Karpas-422 (cell line): ENCODE measurements at regions not wholly inside any gene's neighbourhood (a gene's known extent, or its start where the extent isn't known, plus 50 kb on each side); places are given as distances from the start of the nearest gene placed in this dataset.

Experiments used
- DNase-seq: peaks from one replicate; pipeline ENCODE4 v3.0.0-alpha.2; 2015
- H2AFZ ChIP-seq: fragments of 200-600 bp; sonication (generic); 2 replicates; pipeline ENCODE4 v1.6.1; 2014; ENCODE audit warnings: antibody characterized with exemption, low read length, mixed read lengths
- H3K27ac ChIP-seq: fragments of 200-600 bp; sonication (generic); 2 replicates; pipeline ENCODE4 v1.5.1; 2014; ENCODE audit warnings: mild to moderate bottlenecking, low read length, moderate library complexity
- H3K27me3 ChIP-seq: fragments of 200-600 bp; sonication (generic); 2 replicates; pipeline ENCODE4 v1.6.1; 2014; ENCODE audit warnings: low read length, mixed read lengths
- H3K36me3 ChIP-seq: fragments of 200-600 bp; sonication (generic); 2 replicates; pipeline ENCODE4 v1.6.1; 2014; ENCODE audit warnings: low read length, mixed read lengths; ENCODE audit not compliant: insufficient read depth
- H3K4me1 ChIP-seq: fragments of 200-600 bp; sonication (generic); 2 replicates; pipeline ENCODE4 v1.6.1; 2014; ENCODE audit warnings: mild to moderate bottlenecking, low read length, mixed read lengths
- H3K4me2 ChIP-seq: fragments of 200-600 bp; sonication (generic); 2 replicates; pipeline ENCODE4 v1.6.1; 2014; ENCODE audit warnings: low read length, low read depth, mild to moderate bottlenecking; ENCODE audit not compliant: poor library complexity, severe bottlenecking
- H3K4me3 ChIP-seq: fragments of 200-600 bp; sonication (generic); 2 replicates; pipeline ENCODE4 v1.5.1; 2014; ENCODE audit warnings: mild to moderate bottlenecking, antibody characterized with exemption, low read length, mixed read lengths
- H3K79me2 ChIP-seq: fragments of 200-600 bp; sonication (generic); 2 replicates; pipeline ENCODE4 v1.6.1; 2014; ENCODE audit warnings: mild to moderate bottlenecking, low read length, mixed read lengths
- H3K9ac ChIP-seq: fragments of 200-600 bp; sonication (generic); 2 replicates; pipeline ENCODE4 v1.6.0; 2014; ENCODE audit warnings: low read length
- H3K9me2 ChIP-seq: fragments of 200-600 bp; sonication (generic), shearing (Covaris generic); replicated peaks from 2 replicates; pipeline ENCODE4 v1.6.0; 2014; ENCODE audit warnings: mild to moderate bottlenecking, low read length, moderate library complexity; ENCODE audit not compliant: insufficient read depth
- H3K9me3 ChIP-seq: fragments of 300-700, 200-600 bp; sonication (generic); 2 replicates; pipeline ENCODE4 v1.6.1; 2014; ENCODE audit warnings: low read length, mixed read lengths
- H4K20me1 ChIP-seq: fragments of 200-600 bp; sonication (generic); 2 replicates; pipeline ENCODE4 v1.6.1; 2014; ENCODE audit warnings: mild to moderate bottlenecking, antibody characterized with exemption, low read length, low read depth; ENCODE audit not compliant: insufficient read depth

GRCh38 chr19:29320618-29321017 lies 107.7 kb upstream of the UQCRFS1 start:
- Histone ChIP-seq H4K20me1 (no peaks in the 10 kb centered on the region), H3K4me1 (peaks cover 81% of the 10 kb centered on the region), H3K27me3 (no peaks in the 10 kb centered on the region), H3K36me3 (no peaks in the 10 kb centered on the region; the same call in 1 of the 2 replicates), H2AFZ (no peak overlapping the region), H3K27ac (peak overlapping the region; percentile 64), H3K79me2 (no peaks in the 10 kb centered on the region), H3K4me2 (peak overlapping the region; percentile 41), H3K9me3 (no peaks in the 10 kb centered on the region), H3K9ac (0 out of 2 replicates have a peak overlapping the region, but pooled peaks have one; percentile 11), H3K4me3 (no peak overlapping the region), H3K9me2 (no peaks in the 10 kb centered on the region)
- DNase-seq = no peak

DNA sequence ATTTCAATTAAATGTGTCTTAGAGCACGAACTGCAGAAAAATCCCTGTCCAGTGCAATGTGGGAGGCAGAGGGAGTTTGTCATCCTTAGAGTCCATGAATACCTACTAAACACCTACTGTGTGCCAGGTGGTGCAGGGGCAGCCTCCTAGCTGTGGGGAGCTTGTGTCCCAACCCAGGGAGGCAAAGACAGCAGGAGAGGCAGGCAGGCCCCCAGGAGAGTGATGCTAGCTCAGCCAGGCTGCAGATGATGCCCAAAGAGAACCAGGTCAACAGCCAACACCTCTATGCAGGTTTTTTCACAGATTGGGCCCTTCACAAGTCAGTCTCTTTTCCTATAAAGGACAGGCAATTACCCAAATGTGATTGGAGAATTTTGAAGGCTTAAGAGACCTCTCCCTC lies 108.2 kb upstream of the UQCRFS1 start:
- Histone ChIP-seq H3K4me1 (peaks cover 81% of the 10 kb centered on the region), H3K27ac (peak overlapping the region; percentile 49), H4K20me1 (no peaks in the 10 kb centered on the region), H3K9me2 (no peaks in the 10 kb centered on the region), H3K27me3 (no peaks in the 10 kb centered on the region), H3K36me3 (no peaks in the 10 kb centered on the region; the same call in 1 of the 2 replicates), H3K4me2 (peak overlapping the region; percentile 60), H2AFZ (no peak overlapping the region), H3K4me3 (no peak overlapping the region), H3K79me2 (no peaks in the 10 kb centered on the region), H3K9me3 (no peaks in the 10 kb centered on the region), H3K9ac (no peak overlapping the region)
- DNase-seq = no peak

DNA sequence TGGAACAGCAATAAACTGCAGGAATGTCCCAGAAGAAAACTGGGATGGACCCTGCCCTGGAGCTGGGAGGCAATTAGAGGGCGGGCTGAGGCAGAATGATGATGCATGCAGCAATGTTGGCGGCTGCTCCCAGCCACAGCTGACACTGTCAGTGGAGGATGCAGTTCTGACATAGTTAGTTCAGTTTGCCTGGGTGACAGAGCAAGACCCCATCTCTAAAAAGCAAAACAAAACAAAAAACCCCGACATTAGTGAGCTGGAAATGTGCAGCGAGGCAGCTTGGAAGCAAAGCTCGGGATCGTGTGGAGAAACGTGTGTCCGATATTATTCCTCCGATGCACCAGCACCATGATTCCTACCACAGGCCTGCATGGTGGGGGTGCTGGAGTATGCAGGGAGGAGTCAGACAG lies 110.1 kb upstream of the UQCRFS1 start:
- Histone ChIP-seq H3K27me3 (no peaks in the 10 kb centered on the region), H3K4me1 (peaks cover 94% of the 10 kb centered on the region), H3K9ac (no peak overlapping the region), H2AFZ (no peak overlapping the region), H3K4me2 (peak overlapping the region; percentile 3), H3K9me3 (no peaks in the 10 kb centered on the region), H3K79me2 (no peaks in the 10 kb centered on the region), H4K20me1 (no peaks in the 10 kb centered on the region), H3K27ac (peak overlapping the region; percentile 71), H3K4me3 (no peak overlapping the region), H3K36me3 (no peaks in the 10 kb centered on the region; the same call in 1 of the 2 replicates), H3K9me2 (no peaks in the 10 kb centered on the region)
- DNase-seq = no peak

- Histone ChIP-seq H3K36me3 (no peaks in the 10 kb centered on the region; the same call in 1 of the 2 replicates), H3K9ac (no peak overlapping the region), H2AFZ (no peak overlapping the region), H3K4me1 (peaks cover 94% of the 10 kb centered on the region), H3K9me3 (no peaks in the 10 kb centered on the region), H3K9me2 (no peaks in the 10 kb centered on the region), H3K4me3 (no peak overlapping the region), H3K27me3 (no peaks in the 10 kb centered on the region), H3K79me2 (no peaks in the 10 kb centered on the region), H4K20me1 (no peaks in the 10 kb centered on the region), H3K27ac (no peak overlapping the region), H3K4me2 (no peak overlapping the region)
- peak; percentile 0 for DNase-seq
Measured at GRCh38 chr19:29323440-29324290, 110.7 kb upstream of the UQCRFS1 start.

- no peak overlapping the region for H2AFZ ChIP-seq
- peak overlapping the region; percentile 93 for H3K27ac ChIP-seq
- H4K20me1 ChIP-seq = no peaks in the 10 kb centered on the region
- H3K79me2 ChIP-seq = no peaks in the 10 kb centered on the region
- H3K27me3 ChIP-seq = no peaks in the 10 kb centered on the region
- peak; percentile 38 for DNase-seq
- H3K9me3 ChIP-seq = no peaks in the 10 kb centered on the region
- H3K4me3 ChIP-seq = no peak overlapping the region
- H3K9ac ChIP-seq = no peak overlapping the region
- H3K9me2 ChIP-seq = no peaks in the 10 kb centered on the region
- no peaks in the 10 kb centered on the region; the same call in 1 of the 2 replicates for H3K36me3 ChIP-seq
- peaks cover 94% of the 10 kb centered on the region for H3K4me1 ChIP-seq
- no peak overlapping the region for H3K4me2 ChIP-seq
Measured at GRCh38 chr19:29324291-29324680, 111.3 kb upstream of the UQCRFS1 start.

DNA sequence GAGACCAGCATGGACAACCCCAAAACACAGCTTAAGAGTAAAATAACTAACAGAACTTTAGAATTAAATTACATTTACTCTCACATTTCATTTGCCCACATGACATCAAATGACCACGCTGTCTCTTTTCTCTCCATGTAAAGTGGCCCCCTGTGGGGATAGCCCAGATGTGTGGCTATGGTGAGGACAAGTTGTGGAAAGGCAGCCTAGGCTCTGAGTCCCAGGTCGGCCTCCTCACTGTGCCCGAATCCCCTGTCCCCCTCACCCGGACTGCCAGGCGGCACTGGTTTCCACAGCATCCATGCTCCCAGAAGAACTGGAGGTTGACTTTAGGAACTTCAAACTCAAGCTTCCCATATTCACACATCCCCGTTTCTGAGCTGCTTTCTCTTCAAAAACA lies 111.8 kb upstream of the UQCRFS1 start:
- Histone ChIP-seq H3K9me2 (no peaks in the 10 kb centered on the region), H3K9me3 (no peaks in the 10 kb centered on the region), H3K27me3 (no peaks in the 10 kb centered on the region), H3K4me1 (peaks cover 92% of the 10 kb centered on the region), H3K36me3 (no peaks in the 10 kb centered on the region; the same call in 1 of the 2 replicates), H3K4me2 (peak overlapping the region; percentile 57), H2AFZ (peak overlapping the region; percentile 40), H3K4me3 (0 out of 2 replicates have a peak overlapping the region, but pooled peaks have one; percentile 40), H4K20me1 (no peaks in the 10 kb centered on the region), H3K9ac (no peak overlapping the region), H3K27ac (peak overlapping the region; percentile 93), H3K79me2 (no peaks in the 10 kb centered on the region)
- peak; percentile 22 for DNase-seq

- Histone ChIP-seq H2AFZ (peak overlapping the region; percentile 40), H3K27ac (peak overlapping the region; percentile 93)
Measured at GRCh38 chr19:29325241-29325975, 112.5 kb upstream of the UQCRFS1 start.

GRCh38 chr19:29326351-29326750 lies 113.4 kb upstream of the UQCRFS1 start:
- 0 out of 2 replicates have a peak overlapping the region, but pooled peaks have one; percentile 30 for H3K9ac ChIP-seq
- no peaks in the 10 kb centered on the region; the same call in 1 of the 2 replicates for H3K36me3 ChIP-seq
- H3K27me3 ChIP-seq = no peaks in the 10 kb centered on the region
- no peaks in the 10 kb centered on the region for H3K9me2 ChIP-seq
- no peak overlapping the region for H2AFZ ChIP-seq
- DNase-seq = peak; percentile 28
- no peaks in the 10 kb centered on the region for H4K20me1 ChIP-seq
- H3K4me2 ChIP-seq = peak overlapping the region; percentile 57
- H3K79me2 ChIP-seq = no peaks in the 10 kb centered on the region
- H3K4me3 ChIP-seq = no peak overlapping the region; the same call in 1 of the 2 replicates
- peak overlapping the region; percentile 93 for H3K27ac ChIP-seq
- H3K4me1 ChIP-seq = peaks cover 75% of the 10 kb centered on the region
- H3K9me3 ChIP-seq = no peaks in the 10 kb centered on the region

More at GRCh38 chr19:29325241-29325975, 112.5 kb upstream of the UQCRFS1 start:
- Histone ChIP-seq H3K27me3 (no peaks in the 10 kb centered on the region), H3K9me2 (no peaks in the 10 kb centered on the region), H3K36me3 (no peaks in the 10 kb centered on the region; the same call in 1 of the 2 replicates), H3K4me3 (peak overlapping the region; percentile 40), H3K4me2 (peak overlapping the region; percentile 57), H3K4me1 (peaks cover 85% of the 10 kb centered on the region), H3K9ac (peak overlapping the region; percentile 36; the same call in 1 of the 2 replicates), H3K9me3 (no peaks in the 10 kb centered on the region), H3K79me2 (no peaks in the 10 kb centered on the region), H4K20me1 (no peaks in the 10 kb centered on the region)
- DNase-seq = peak; percentile 93
